NCI-H526 treated with DMSO at 0.1 percent for 48 hours (cell line): ENCODE measurements at regions not wholly inside any gene's neighbourhood (a gene's known extent, or its start where the extent isn't known, plus 50 kb on each side); places are given as distances from the start of the nearest gene placed in this dataset.

ENCODE experiments used
- DNase-seq: peaks from one replicate; lab custom pipeline; 2025; lab: John Stamatoyannopoulos, UW

DNA sequence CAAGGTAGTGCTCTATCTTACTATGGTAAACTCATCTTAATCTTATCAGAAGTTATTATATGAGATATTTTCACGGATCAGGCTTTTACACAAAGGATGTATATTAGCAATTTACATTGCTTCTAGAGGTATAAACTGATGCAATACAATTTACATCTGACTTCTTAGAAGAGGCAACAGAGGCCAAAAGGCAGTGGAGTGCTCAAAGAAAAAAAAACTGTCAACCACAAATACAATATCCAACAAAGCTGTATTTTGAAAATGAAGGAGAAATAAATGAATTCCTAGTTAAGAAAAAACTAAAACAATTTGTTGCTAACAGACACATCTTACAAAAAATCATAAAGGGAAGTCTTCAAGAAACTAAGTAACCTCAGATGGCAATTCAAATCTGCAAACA is 1031.5 kb upstream of the CNTNAP5 start:
- no peak for DNase-seq

DNA sequence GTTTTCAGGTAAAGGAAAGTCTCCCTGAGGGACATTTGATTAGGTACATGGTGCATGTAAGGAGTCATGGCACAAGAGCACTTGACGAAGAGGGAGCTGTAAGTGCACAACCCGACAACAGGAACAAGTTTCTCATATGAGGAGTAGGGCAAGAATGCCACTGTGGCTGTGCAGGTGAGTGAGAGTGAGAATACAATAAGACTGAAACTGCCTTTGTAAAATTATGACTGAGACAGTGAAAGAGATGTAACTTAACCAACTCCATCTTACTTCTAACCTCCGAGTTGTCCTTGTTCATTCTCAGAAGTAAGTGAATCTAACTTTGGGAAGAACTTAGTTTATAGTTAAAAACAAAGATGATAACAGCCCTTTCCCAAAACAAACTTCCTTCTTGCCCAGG is 1025.8 kb upstream of the CNTNAP5 start:
- no peak for DNase-seq

DNA sequence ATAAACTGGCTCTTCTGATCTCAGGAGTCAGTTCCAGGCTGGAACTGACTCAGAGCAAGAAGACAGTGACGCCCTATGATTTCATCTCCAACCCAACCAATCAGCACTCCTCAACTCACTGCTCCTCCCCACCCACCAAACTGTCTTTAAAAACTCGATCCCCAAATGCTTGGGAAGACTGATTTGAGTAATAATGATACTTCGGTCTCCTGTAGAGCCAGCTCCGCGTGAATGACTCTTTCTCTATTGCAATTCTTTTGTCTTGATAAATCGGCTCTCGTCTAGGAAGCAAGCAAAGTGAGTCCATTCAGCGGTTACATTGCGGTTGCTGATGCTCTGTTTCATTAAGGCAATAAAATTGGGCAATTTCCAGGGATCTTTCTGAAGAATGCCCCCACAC is 1025.3 kb upstream of the CNTNAP5 start:
- no peak for DNase-seq

DNA sequence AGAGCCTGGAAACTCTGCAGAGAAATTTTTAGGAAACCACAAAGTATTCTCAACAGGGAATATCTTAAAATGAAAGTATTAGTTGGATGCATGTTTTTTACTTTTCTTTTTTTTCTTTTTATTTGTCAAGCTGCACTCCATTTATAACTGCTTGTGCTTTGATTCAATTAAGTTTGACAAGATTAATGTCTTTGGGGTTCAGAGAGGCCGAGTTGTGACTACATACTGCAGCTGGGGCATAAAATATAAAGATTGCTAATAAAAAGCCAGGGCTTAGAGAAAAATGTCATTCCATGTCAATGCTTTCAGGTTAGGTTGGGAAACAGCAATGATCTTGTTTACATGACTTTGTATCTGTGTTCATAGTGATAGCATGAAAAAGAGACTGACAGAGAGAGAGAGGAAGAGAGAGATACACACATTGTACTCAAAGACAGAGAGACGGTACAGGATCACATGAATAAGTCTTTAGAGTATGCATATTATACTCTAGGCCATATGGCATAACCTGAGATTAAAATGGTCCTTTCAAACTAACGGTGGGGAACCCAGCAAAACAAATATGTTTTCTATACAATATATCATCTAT is 1022.3 kb upstream of the CNTNAP5 start:
- DNase-seq: no peak

DNA sequence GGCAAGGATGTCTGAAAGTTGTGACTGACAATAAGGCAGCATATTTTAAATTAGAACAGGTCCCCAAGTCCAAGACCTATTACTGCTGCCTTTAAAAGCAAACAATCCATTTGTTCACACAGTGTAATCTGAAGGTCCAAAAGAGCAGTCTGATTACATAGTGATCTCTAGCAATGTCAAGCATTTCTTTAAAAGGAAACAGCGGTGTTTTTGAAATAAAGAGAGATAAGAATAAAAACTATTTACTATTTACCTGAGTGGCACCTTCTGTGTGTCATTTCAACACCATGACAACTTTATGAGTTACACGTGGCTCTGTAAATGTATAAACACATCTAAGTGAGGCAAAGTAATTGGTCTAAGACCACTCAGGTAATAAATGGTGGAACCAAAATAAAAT is 1009.9 kb upstream of the CNTNAP5 start:
- no peak for DNase-seq

DNA sequence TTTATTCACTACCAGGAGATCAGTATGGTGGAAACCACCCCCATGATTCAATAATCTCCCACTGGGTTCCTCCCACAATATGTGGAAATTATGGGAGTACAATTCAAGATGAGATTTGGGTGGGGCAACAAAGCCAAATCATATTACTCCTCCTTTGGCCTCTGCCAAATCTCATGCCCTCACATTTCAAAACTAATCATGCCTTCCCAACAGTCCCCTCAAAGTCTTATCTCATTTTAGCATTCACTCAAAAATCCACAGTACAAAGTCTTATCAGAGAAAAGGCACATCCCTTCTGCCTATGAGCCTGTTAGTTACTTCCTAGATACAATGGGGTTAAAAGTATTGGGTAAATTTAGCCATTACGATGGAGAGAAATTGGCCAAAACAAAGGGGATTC is 989.5 kb upstream of the CNTNAP5 start:
- no peak for DNase-seq

DNA sequence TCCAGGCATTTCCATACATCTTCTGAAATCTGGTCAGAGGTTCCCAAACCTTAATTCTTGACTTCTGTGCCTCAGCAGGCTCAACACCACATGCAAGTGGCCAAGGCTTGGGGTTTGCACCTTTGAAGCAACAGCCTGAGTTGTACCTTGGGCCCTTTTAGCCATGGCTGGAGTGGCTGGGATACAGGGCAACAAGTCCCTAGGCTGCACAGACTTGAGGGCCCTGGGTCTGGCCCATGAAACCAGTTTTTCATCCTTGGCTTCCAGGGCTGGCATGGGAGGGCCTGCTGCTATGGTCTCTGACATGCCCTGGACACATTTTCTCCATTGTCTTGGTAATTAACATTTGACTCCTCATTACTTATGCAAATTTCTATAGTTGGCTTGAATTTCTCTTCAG is 988.8 kb upstream of the CNTNAP5 start:
- DNase-seq: no peak

DNA sequence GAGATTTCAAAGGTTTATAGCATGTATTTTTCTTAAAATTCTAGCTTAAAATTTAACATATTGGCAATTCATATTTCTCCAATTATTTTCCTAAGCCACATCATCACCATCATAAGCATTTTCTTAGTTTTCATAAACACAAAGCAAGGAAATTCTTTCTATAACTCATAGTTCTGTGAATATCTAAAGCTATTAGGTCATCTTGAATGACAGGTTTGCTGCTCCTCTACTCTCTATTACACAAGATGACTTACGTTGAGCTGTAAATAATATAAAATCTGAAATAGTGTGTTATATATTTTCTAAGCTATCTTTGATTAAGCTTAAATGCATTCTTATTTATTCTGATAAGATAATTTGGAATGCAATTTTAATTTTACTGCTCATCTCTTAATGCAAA is 984.6 kb upstream of the CNTNAP5 start:
- no peak for DNase-seq

DNA sequence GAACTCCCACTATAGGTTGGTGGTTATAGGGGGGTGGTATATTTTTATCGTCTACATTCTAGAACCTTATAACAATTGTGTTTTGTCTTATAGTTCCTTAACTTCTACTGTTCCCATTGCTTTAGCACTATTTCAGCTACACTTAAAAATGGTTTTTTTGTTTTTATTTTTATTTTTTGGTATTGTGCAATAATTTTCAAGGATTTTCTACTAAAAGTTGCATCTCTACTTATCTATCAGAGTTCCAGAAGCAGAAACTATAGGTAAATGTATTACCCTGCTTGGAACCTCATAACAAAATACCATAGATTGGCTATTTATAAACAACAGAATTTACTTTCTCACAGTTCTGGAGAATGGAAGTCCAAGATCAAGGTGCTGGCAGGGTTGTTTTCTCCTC is 981.6 kb upstream of the CNTNAP5 start:
- no peak for DNase-seq

DNA sequence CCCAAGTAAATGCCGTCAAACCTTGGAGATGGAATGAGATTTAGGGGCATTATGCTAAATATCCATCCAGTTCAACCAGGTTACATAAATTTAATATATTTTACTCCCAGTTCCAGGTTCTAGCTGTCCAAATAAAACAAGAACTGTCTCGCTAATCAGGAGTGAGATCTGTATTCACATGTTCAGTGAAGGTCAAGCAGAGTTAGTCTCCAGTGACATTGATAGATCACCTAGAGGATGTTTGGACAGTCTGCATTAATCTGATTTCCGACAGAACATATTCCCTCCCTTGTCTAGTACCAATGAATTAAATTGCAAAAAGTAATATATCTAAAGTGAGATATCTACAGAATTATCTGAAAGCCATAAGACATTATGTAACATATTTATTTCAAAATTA is 979.4 kb upstream of the CNTNAP5 start:
- DNase-seq: no peak

DNA sequence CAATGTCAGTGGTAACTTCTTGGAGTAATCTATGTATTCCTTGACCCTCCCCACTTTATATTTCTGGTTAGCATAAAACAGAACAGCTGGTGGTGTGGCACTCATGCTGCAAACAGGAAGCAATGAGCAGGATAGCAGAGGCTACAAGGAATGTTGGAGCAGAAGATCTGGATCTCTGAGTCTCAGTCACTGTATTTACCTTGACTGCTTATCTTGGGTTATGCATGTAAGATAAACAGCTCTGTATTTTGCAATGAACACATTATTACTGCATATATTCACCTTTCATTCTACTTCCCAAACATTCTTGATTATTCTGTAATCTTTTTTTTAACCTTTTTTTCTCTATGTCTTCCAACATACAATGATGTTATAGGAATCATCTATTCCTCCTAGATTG is 977.9 kb upstream of the CNTNAP5 start:
- no peak for DNase-seq

DNA sequence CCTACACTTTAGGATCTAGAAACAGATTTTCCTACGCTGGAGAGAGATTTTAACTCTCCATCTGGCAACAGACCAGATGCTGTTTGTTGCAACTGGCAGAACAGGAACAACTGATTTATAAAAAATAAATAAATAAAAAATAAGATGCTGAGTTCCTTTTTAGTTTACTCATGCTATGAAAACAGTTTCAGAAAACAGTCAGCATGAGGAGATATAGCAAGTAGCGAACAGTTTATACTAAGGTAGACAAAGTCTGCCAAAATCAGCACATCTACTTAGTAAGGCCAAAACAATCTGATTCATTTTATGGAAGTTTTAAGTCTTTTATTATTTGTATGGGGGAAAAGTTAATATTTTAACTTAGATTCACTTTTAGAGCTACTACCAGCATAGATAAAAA is 974.0 kb upstream of the CNTNAP5 start:
- DNase-seq: no peak

DNA sequence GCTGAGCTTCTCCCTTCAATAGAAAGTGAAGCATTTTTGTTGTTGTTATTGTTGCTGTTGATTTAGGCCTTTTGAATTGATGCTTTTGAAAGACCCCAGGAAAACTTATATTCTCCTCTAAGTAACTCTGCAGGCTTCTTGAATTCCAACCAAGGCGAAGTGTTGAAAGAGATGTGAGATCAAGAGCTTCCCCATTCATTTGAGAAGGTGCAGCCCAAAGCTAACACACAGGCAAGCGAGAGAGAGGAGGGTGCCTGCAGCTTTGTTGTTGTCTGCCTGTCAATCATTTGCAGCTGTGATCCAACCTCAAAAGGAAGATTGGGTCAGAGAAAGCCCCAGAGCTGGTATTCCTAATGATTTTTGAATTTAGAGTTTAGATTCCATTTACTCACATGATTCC is 963.6 kb upstream of the CNTNAP5 start:
- no peak for DNase-seq

DNA sequence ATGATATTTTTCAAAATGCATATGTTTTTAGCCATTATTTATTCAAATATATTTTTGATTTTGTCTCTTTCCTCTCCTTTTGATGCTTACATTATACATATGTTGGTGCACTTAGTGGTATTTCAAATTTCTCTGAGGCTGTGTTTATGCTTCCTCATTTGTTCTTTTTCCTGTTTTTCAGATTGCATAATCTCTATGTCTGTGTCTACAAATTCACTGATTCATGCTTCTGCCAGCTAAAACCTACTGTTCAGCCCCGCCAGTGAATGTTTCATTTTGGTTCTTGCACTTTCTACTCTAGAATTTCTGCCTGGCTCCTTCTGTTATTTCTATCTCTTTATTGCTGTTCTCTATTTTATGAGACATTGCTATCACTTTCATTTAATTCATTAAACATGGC is 951.7 kb upstream of the CNTNAP5 start:
- no peak for DNase-seq

DNA sequence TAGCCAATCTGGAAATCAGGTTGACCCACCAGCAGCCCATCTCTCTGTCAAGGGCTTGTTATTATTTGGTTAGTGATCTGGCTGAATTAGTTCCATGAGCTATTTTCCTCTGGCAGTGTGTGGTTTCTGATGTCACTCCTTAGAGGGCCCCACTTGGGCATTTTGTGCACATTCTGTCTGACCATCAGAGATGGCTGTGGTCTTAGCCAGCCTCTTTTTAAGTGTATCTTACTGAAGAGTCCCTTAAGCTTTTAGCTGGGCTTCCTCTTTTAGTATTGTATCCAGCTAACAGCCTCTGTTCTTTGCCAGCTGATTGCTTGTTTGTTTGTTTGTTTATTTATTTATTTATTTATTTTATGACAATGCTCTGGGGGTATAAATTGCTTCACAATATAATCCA is 951.1 kb upstream of the CNTNAP5 start:
- DNase-seq: no peak

DNA sequence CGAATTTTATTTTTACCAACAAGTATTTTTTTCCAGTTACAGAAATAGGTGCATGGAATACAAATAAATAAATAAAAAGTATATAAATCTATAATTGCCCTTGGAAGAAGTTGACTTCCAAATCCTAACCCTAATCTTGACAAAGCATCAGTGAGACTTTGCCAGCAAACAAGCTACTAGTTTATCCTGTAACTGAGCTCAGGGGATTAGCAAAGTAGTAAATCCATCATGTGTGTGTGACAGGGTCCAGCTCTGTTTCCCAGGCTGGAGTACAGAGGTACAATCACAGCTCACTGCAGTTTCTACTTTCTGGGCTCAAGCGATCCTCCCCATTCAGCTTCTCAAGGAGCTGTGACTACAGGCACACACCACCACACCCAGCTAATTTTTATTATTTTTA is 948.0 kb upstream of the CNTNAP5 start:
- no peak for DNase-seq

DNA sequence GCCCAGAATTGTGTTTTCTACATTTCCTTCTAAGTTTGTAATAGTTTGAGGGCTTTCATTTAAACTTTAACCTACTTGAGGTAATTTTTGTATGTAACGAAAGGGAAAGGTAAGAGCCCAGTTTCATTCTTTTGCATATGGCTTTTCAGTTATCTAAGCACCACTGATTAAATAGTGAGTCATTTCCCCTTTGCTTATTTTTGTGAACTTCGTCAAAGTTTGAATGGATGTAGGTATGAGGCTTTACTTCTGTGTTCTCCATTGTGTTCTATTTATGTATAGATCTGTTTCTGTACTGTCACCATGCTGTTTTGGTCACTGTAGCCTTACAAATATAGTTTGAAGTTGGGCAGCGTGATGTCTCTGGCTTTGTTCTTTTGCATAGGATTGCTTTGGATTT is 944.8 kb upstream of the CNTNAP5 start:
- no peak for DNase-seq

DNA sequence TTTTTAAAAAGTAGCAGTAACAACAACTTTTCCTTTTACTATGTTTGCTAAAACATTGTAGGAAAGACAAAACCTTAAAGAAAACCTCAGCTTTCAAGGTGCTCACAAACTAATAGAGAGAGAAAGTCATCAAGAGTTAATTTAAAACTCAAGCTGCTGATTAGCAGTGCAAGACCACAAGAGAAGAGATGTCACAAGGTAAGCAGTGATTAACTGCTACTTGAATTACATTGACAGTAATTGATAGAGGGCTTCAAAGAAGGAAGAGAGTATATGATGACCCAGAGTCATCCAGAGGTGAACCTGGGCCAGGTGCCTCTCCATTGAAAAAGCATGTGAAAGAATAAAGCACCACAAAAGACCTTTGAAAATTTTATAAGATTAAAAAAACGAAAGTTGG is 939.6 kb upstream of the CNTNAP5 start:
- DNase-seq: no peak

DNA sequence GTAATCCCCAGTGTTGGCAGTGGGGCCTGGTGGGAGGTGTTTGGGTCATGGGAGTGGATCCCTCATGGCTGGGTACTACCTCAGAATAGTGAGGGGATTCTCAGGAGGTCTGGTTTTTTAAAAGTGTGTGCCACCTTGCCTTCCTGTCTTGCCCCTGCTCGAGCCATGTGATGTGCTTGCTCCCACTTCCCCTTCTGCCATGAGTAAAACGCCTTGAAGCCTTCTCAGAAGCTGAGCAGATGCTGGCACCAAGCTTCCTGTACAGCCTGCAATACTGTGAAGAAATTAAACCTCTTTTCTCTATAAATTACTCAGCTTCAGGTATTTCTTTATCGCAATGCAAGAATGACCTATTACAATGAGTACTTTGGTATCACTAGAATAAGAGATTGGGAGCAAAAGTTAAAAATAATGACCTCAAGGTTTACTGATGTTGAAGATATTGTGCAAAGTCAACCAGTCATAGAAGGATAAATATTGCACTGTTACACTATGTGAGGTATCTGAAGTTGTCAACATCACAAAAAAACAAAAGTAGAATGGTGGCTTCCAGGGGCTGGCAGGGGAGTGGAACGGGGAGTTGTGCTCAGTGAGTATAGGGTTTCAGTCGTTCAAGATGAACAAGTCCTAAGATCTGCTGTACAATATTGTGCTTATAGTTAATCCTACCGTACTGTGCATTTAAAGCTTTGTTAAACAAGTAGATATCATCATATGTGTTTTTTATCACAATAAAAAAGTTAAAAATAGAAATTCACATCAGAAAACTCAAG is 938.3 kb upstream of the CNTNAP5 start:
- no peak for DNase-seq

DNA sequence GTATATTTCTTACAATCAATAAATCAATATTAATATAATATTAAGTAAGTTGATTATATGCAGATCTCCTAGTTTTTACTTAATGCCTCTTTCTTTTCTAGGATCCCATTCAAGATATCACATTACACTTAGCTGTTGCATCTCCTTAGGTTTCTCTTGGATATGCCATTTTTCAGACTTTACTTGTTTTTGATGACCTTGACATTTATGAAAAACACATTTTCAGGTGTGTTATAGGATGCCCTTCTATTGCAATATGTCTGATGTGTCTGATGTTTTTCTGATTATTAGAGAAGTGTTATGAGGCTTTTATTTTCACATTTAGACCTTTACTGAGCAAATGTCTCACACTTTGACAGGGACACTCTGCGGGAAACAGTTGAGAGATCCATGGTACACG is 933.6 kb upstream of the CNTNAP5 start:
- DNase-seq: no peak

DNA sequence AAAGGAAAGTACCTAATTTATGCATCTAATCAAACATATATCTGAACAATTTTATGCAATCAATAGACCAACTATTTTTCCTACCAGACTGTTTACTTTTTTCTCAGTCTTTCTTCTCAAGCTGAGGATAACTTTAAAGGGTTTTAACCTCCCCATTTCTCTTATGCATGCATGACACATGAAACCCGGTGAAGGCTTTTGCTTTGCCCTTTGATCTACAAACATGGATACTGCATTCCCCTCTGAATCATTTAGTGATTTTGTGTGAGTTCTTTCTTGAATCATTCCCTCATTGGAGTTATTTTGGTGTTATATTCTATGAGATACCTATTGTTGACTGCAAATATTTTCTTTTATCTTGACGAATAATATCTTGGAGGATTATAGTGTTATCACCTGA is 931.9 kb upstream of the CNTNAP5 start:
- no peak for DNase-seq

DNA sequence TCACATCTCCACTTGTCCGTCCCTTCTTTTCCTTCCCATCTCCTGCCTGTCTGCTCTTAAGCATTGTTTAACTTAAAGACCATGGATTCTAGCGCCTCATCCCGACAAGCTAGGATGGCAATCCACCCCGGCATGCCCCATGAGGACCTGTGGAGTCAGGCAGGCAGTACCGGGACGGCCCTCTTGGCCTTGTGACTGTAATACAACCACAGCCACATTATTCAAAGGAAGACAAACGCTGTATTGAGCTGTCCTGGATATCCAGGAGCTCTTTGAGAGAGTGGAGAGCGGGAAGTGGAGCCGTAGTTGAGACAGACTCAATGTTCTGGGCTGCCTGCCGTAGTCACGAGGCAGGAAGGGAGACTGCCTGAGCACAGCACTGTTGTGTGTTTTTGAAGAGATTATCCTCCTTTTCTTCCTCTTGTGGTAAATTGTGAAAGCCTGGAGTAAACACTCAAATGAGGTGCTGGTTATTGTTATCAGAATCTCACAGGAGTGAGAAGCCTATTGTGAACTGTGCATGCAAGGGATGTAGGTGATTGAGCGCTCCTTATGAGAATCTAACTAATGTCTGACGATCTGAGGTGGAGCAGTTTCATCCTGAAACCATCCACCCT is 929.8 kb upstream of the CNTNAP5 start:
- DNase-seq: no peak

DNA sequence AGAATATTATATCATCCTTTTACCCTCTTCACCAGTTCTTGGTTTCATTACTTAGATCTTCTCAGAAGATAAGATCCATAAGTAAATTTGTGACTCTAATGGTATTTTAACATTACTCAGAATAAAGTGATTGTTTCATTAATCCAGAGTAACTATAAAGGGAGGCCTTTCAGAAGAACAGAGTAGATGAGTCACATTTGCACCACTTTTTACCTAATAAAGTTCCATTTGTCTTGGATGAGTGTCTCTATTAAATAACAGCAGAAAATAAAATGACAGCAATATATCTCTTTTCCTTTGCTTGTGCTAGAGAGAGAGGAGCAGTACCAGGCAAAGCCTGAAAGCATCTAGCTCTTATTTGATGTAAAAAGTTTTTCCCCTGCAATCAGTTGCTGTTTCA is 926.5 kb upstream of the CNTNAP5 start:
- DNase-seq: no peak

DNA sequence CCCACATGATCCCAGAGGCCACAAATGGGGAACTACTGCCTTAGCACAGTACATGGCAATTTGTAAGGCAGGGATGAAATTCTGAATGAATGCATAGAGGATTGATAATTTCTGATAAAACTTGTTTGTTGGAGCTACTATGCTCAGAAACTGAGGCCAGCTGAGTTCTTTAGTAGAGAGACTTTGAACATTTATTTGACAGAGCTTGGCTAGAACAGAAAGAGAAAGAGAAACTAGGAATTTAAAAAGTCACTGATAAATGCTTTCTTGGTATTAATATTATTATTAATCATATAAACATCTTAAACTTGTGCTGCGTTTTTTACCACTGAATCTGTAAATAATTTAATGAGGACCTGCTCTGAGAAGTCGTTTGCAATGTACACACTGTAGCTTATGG is 923.7 kb upstream of the CNTNAP5 start:
- no peak for DNase-seq
